Osteoblast (primary cell): ENCODE measurements at regions not wholly inside any gene's neighbourhood (a gene's known extent, or its start where the extent isn't known, plus 50 kb on each side); places are given as distances from the start of the nearest gene placed in this dataset.

ENCODE experiments used
- DNase-seq: peaks from one replicate; pipeline ENCODE4 v3.0.0; 2011; ENCODE audit warnings: low spot score, mixed read lengths; ENCODE audit not compliant: insufficient read length; ENCODE audit errors: missing footprints
- H2AFZ ChIP-seq: 2 replicates; pipeline ENCODE4 v1.6.0; 2011; ENCODE audit warnings: mild to moderate bottlenecking, low read length
- H3K27ac ChIP-seq: 2 replicates; pipeline ENCODE4 v1.5.1; 2011; ENCODE audit warnings: mild to moderate bottlenecking, low read depth, low read length, moderate library complexity
- H3K27me3 ChIP-seq: 2 replicates; pipeline ENCODE4 v1.6.0; 2012; ENCODE audit warnings: mild to moderate bottlenecking, control low read depth, inconsistent platforms, low read length, moderate library complexity; ENCODE audit not compliant: insufficient read depth
- H3K36me3 ChIP-seq: 2 replicates; pipeline ENCODE4 v1.5.1; 2011; ENCODE audit warnings: mild to moderate bottlenecking, low read length, control low read depth, moderate library complexity; ENCODE audit not compliant: insufficient read depth
- H3K4me1 ChIP-seq: 2 replicates; pipeline ENCODE4 v1.5.1; 2011; ENCODE audit warnings: mild to moderate bottlenecking, low read length, control low read depth, moderate library complexity; ENCODE audit not compliant: insufficient read depth
- H3K4me2 ChIP-seq: 2 replicates; pipeline ENCODE4 v1.6.0; 2011; ENCODE audit warnings: mild to moderate bottlenecking, low read length; ENCODE audit not compliant: insufficient read depth
- H3K4me3 ChIP-seq: fragments of 200-600 bp; sonication (generic); 3 replicates; pipeline ENCODE4 v1.5.1; 2012; ENCODE audit warnings: mild to moderate bottlenecking, low read length, inconsistent platforms; ENCODE audit not compliant: insufficient read depth
- H3K79me2 ChIP-seq: 2 replicates; pipeline ENCODE4 v1.6.0; 2012; ENCODE audit warnings: mild to moderate bottlenecking, low read length, control low read depth, inconsistent platforms; ENCODE audit not compliant: insufficient read depth
- H3K9me3 ChIP-seq: 2 replicates; pipeline ENCODE4 v1.5.1; 2011; ENCODE audit warnings: low read depth, low read length, control low read depth
- H4K20me1 ChIP-seq: 2 replicates; pipeline ENCODE4 v1.6.0; 2012; ENCODE audit warnings: mild to moderate bottlenecking, low read length, control low read depth; ENCODE audit not compliant: insufficient read depth
- TF ChIP-seq, protein P1 (sequence below): IDR thresholded peaks from 2 replicates; pipeline ENCODE4 v1.5.1; 2011; ENCODE audit warnings: mild to moderate bottlenecking, low read depth, low read length, moderate library complexity; ENCODE audit errors: extremely low read depth

DNA sequence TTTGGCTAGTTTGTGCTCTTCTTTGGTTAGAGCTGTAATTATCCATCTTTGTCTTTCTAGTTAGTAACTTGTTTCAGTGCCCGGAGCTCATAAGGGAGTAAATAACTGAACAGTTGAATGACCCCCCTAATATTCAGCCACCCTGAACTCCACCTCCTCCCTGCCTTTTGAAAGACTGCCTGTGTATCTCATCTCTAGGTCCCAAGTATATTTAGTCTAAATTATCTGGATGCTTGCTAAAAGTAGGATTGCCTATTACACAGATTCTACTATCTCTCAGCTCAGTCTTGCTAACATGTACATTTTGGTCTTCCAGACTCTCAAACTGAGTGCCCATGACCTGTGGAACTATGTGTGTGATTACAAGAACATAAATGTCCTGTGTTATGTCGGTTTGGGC lies 145.9 kb downstream of the GJA1 start:
- Histone ChIP-seq H2AFZ (peak overlapping the region; percentile 60), H3K27me3 (no peaks in the 10 kb centered on the region), H3K4me1 (peaks cover 9% of the 10 kb centered on the region), H3K4me2 (no peak overlapping the region), H3K36me3 (no peaks in the 10 kb centered on the region), H4K20me1 (no peaks in the 10 kb centered on the region), H3K4me3 (no peak overlapping the region), H3K27ac (no peak overlapping the region), H3K9me3 (no peaks in the 10 kb centered on the region), H3K79me2 (no peaks in the 10 kb centered on the region)
- DNase-seq = no peak
- TF ChIP-seq, protein P1, sequence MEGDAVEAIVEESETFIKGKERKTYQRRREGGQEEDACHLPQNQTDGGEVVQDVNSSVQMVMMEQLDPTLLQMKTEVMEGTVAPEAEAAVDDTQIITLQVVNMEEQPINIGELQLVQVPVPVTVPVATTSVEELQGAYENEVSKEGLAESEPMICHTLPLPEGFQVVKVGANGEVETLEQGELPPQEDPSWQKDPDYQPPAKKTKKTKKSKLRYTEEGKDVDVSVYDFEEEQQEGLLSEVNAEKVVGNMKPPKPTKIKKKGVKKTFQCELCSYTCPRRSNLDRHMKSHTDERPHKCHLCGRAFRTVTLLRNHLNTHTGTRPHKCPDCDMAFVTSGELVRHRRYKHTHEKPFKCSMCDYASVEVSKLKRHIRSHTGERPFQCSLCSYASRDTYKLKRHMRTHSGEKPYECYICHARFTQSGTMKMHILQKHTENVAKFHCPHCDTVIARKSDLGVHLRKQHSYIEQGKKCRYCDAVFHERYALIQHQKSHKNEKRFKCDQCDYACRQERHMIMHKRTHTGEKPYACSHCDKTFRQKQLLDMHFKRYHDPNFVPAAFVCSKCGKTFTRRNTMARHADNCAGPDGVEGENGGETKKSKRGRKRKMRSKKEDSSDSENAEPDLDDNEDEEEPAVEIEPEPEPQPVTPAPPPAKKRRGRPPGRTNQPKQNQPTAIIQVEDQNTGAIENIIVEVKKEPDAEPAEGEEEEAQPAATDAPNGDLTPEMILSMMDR = no peak

DNA sequence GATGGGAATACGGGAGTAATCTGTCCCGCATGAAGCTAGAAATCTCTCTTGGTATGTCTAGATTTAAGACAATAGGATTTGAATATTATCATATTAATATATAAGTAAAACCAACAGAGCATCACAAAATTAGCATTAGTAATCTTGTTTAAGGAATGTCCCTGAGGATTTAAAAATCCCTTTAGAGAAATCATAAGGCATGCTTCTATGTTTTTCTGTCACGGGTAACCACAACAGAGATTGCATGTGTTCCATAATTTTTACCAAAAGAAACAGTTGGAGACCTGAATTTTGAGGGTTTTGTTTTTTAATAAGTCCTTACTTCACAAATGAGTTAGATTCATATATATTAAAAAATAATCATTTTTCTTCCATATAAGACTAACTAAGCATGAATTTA lies 146.8 kb downstream of the GJA1 start:
- H3K4me1 ChIP-seq = peaks cover 9% of the 10 kb centered on the region
- H3K4me2 ChIP-seq = no peak overlapping the region
- peak; percentile 53 for DNase-seq
- H3K79me2 ChIP-seq = no peaks in the 10 kb centered on the region
- TF ChIP-seq, protein P1 = no peak
- H3K27ac ChIP-seq = no peak overlapping the region
- no peaks in the 10 kb centered on the region for H3K36me3 ChIP-seq
- H3K9me3 ChIP-seq = no peaks in the 10 kb centered on the region
- no peak overlapping the region for H2AFZ ChIP-seq
- H3K27me3 ChIP-seq = no peaks in the 10 kb centered on the region
- no peak overlapping the region for H3K4me3 ChIP-seq
- H4K20me1 ChIP-seq = no peaks in the 10 kb centered on the region

DNA sequence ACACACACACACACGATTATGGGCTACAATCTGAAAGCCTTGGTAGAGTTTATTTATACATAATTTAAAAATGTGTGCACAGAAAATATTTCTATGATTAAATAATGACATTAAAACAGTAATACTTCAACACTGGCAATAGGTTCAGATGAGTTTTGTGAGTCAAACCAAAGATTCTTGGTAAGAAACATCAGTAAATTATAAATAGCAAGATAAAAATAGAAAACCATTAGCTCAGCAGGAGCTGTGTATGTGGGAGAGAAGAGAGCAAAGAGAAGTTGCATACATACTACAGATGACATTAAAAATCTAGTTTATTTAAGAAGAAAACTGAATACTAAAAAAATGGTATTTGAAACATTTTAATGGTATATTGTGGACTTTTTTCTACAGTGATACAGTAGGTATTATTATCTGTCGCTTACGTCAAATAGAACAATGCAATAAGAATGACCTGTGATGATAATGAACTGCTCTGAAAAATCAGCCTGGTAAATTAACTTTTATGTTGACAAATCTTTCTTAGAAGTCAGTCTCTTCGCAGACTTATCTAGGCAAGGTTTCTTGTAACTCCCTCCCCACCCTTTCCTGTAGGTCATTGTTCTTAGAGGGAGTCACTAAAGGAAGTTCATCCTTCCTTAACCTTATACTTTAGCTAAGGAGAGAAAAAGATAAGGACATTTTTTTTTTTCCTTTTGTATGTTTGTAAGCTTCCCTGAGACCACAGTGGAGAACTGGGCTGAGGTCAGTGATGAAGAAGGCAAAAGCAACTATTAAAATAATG lies 149.3 kb downstream of the GJA1 start:
- TF ChIP-seq, protein P1 = no peak
- Histone ChIP-seq H3K27me3 (no peaks in the 10 kb centered on the region), H2AFZ (peak overlapping the region; percentile 25), H3K9me3 (no peaks in the 10 kb centered on the region), H3K4me3 (no peak overlapping the region), H3K36me3 (no peaks in the 10 kb centered on the region), H3K4me2 (no peak overlapping the region), H3K79me2 (no peaks in the 10 kb centered on the region), H3K27ac (peak overlapping the region; percentile 76), H4K20me1 (no peaks in the 10 kb centered on the region), H3K4me1 (peaks cover 9% of the 10 kb centered on the region)
- peak; percentile 66 for DNase-seq

DNA sequence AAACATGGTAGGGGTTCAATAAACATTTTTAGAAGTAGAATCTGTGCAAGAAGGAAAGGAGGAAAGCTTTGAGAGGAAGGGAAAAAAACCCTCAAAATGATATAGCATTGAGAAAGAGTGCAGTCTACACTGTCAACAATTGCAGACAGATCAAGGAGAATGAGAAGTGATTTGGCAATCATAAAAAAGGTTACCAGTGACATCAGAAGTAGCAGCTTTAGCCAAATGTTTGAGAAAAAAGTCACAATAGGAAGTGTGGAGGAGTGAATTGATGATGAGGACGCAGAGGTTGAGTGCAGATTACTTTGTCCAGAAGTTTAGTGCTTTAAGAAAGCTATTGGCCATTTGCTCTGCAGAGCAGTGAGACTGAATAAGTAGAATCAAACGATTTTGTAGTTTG lies 155.0 kb downstream of the GJA1 start:
- no peaks in the 10 kb centered on the region for H3K79me2 ChIP-seq
- TF ChIP-seq, protein P1 = no peak
- H4K20me1 ChIP-seq = no peaks in the 10 kb centered on the region
- no peaks in the 10 kb centered on the region for H3K9me3 ChIP-seq
- H3K27ac ChIP-seq = no peak overlapping the region
- DNase-seq = peak; percentile 10
- H3K4me2 ChIP-seq = no peak overlapping the region
- no peaks in the 10 kb centered on the region for H3K4me1 ChIP-seq
- no peaks in the 10 kb centered on the region for H3K36me3 ChIP-seq
- H2AFZ ChIP-seq = peak overlapping the region; percentile 4
- H3K4me3 ChIP-seq = no peak overlapping the region
- H3K27me3 ChIP-seq = no peaks in the 10 kb centered on the region
